Choroid plexus epithelial cell (primary cell): ENCODE measurements at regions not wholly inside any gene's neighbourhood (a gene's known extent, or its start where the extent isn't known, plus 50 kb on each side); places are given as distances from the start of the nearest gene placed in this dataset.

Source experiments
- DNase-seq: peaks from one replicate; pipeline ENCODE4 v3.0.0-alpha.2; 2010; ENCODE audit warnings: low read depth
- H3K4me3 ChIP-seq: 2 replicates; pipeline ENCODE4 v1.5.1; 2011; ENCODE audit warnings: low read depth, mild to moderate bottlenecking, control low read depth, low read length, moderate library complexity
- TF ChIP-seq, protein P1 (sequence below): conservative IDR thresholded peaks from 2 replicates; pipeline ENCODE4 v1.5.1; 2011; ENCODE audit warnings: low read depth, mild to moderate bottlenecking, control low read depth, inconsistent platforms, low read length, moderate library complexity

DNA sequence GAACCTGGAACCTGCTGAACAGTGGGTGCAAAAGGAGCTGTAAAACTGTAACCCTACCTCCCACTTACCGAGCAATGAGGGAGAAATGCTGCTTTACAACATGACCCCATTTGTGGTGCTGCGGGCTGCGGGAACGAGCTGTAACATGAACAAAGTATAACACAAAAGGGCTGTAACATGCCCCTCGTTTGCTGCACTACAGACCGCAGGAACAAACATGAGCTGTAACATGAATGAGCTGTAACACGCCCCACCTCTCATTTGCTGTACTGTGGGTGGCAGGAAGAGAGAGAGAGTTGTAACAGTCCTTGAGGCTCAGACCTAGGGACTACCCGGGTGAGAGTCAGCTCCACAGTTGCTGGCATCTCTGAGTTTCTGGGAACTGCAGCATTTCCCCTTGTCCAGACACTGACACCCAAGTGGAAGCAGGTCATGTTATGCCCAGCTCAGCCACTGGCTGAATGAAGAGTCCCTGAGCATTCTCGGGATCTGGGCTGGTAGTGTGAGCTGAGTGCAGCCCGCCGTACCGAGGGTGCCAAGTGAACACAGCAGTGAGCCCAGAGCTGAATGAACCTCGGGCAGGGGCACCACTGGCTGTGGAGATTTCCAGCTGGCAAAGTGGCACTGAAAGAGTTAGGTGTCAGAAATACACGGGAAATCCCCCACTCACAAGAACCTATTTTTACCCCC, 1385.3 kb upstream of the SPRY2 start:
- TF ChIP-seq, protein P1, sequence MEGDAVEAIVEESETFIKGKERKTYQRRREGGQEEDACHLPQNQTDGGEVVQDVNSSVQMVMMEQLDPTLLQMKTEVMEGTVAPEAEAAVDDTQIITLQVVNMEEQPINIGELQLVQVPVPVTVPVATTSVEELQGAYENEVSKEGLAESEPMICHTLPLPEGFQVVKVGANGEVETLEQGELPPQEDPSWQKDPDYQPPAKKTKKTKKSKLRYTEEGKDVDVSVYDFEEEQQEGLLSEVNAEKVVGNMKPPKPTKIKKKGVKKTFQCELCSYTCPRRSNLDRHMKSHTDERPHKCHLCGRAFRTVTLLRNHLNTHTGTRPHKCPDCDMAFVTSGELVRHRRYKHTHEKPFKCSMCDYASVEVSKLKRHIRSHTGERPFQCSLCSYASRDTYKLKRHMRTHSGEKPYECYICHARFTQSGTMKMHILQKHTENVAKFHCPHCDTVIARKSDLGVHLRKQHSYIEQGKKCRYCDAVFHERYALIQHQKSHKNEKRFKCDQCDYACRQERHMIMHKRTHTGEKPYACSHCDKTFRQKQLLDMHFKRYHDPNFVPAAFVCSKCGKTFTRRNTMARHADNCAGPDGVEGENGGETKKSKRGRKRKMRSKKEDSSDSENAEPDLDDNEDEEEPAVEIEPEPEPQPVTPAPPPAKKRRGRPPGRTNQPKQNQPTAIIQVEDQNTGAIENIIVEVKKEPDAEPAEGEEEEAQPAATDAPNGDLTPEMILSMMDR = no peak
- no peak for DNase-seq
- H3K4me3 ChIP-seq = no peak overlapping the region

DNA sequence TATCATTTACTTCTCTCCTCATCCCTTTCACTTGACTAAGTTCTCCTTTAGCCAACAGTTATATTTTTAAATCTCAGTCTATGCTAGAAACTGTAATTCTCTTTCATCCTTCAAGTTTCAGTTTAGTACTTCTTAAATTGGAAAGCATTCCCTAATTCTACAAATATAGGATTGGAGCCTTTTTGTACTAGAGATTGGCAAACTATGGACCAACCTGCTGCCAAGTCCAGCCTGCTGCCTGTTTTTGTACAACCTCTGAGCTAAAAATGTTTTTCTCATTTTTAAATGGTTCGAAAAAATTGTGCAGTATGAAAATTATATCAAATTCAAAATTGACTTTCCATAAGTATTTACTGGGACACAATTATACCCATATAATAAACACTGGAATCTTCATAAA, 1381.5 kb upstream of the SPRY2 start:
- no peak for DNase-seq
- TF ChIP-seq, protein P1 = no peak
- no peak overlapping the region for H3K4me3 ChIP-seq

DNA sequence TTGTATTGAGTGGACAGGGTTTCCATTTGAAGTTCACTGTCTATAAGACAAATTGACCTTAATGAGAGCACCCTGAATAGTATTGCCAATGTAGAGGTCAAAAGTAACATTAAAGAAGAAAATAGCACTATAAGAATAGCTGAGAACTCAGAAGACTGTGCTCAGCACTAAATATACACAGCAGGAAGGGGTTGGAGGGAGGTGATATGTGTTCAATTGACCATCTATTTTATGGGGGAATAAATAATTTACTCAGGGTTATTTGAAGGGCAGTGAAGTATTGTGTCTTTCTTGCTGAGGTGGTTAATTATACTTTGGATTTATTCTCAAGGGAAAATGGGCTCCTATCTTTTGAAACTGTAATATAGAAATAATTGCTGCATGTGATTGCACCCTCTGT, 1380.5 kb upstream of the SPRY2 start:
- TF ChIP-seq, protein P1 = no peak
- H3K4me3 ChIP-seq = no peak overlapping the region
- DNase-seq = no peak

DNA sequence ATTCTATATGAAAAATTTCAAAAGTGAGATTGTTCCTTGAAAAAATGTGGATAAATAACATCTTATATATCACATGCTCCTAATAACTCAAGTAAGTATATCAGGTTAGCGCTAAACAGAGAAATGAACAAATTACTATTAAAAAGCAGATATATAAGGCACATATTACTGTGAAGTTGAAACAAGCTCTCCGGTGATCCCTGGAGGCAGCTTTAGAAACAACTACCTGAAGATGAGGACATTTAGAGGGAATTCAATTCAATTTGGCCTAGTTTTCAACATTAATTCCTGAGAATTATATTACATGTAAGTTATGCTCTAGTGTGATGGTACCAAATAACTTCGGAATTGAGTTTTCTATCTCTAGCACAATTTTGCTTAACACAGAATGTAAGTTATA, 1373.6 kb upstream of the SPRY2 start:
- peak; percentile 11 for DNase-seq
- H3K4me3 ChIP-seq = no peak overlapping the region
- TF ChIP-seq, protein P1 = no peak

DNA sequence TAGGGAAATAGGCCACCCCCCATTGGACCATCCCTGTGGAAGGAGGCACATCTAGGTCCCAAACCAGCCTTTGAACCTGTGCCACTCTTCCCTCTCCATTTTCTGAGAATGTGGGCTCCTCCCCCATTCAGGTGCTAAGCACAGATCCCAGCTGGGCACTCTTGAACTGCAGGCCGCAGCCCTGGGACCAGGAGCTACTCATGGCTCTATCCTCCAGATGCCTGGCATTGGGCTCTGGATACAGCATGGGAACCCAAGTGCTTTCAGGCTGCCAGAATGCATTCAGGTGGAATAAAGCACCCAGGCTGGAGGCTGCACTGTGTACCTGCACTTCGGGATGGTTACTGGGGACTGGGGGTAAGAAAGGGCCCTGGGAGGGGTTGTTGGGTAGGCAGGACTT, 1372.3 kb upstream of the SPRY2 start:
- no peak overlapping the region for H3K4me3 ChIP-seq
- TF ChIP-seq, protein P1 = no peak
- no peak for DNase-seq

DNA sequence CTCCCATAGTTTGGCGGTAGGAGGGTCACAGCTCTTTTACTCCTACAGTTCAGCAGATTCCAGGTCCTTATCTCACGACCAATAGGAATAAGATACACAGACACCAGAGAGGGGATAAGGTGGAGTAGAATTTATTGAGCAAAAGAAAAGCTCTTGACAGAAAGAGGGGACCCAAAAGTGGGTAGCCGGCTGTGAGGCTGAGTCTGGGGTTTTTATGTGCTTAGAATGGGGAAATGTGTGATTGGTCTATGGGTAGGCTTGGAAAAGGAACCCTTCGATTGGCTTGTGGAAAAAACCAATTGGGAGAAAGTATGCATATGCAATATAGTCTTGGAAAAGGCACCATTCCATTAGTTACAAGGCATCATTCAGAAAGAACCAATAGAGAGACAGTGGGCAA, 1356.9 kb upstream of the SPRY2 start:
- TF ChIP-seq, protein P1 = no peak
- no peak for DNase-seq
- H3K4me3 ChIP-seq = no peak overlapping the region

DNA sequence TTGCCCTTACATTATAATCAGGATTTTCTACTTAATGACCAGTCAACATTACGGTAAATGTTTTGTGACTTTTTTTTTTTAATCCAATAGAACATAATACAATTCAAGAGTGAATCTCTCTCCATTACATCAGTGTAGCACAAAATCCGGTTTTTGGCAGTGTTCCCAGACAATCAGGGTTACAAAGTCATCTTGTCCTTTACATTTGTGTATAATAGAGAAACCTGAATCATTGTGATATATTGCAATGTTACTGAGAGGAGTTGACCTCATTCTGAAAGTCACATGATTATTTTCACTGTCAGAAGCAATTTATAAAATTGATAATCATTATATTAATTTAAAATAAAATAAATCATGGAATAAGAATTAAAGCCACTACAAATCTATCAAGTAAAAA, 1346.0 kb upstream of the SPRY2 start:
- TF ChIP-seq, protein P1 = no peak
- peak; percentile 48 for DNase-seq
- no peak overlapping the region for H3K4me3 ChIP-seq
